Epidermal melanocyte (primary cell): ENCODE measurements at regions not wholly inside any gene's neighbourhood (a gene's known extent, or its start where the extent isn't known, plus 50 kb on each side); places are given as distances from the start of the nearest gene placed in this dataset.
"Not testable (repeated sequence)": the region's sequence is repeated elsewhere in the genome, so short reads cannot be mapped to it uniquely, and the experiment has no call there.

Experiments
- DNase-seq: peaks from one replicate; pipeline ENCODE4 v3.0.0; 2011; ENCODE audit warnings: low spot score; ENCODE audit not compliant: insufficient read length

GRCh38 chr18:21928925-21929324 is 188.3 kb downstream of the MIB1 start:
- no peak for DNase-seq

DNA sequence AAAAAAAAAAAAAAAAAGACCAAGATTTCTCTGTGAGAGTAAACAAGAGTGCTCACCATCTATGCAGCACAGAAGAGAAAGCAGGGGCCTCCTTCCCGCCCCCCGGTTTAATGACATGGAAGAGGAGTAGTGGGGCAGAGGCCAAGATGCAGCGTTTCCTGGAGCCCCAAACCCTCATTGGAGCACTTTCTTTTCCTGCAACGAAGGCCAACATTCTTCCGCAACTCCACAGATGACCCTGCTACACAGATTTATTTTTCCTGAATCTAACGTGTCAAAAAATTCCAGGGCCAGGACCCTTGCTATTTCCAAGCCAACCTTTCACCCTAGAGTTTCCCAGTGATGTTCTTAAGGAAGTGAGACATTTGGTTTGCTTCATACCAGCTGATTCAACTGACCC is 189.6 kb downstream of the MIB1 start:
- no peak for DNase-seq

DNA sequence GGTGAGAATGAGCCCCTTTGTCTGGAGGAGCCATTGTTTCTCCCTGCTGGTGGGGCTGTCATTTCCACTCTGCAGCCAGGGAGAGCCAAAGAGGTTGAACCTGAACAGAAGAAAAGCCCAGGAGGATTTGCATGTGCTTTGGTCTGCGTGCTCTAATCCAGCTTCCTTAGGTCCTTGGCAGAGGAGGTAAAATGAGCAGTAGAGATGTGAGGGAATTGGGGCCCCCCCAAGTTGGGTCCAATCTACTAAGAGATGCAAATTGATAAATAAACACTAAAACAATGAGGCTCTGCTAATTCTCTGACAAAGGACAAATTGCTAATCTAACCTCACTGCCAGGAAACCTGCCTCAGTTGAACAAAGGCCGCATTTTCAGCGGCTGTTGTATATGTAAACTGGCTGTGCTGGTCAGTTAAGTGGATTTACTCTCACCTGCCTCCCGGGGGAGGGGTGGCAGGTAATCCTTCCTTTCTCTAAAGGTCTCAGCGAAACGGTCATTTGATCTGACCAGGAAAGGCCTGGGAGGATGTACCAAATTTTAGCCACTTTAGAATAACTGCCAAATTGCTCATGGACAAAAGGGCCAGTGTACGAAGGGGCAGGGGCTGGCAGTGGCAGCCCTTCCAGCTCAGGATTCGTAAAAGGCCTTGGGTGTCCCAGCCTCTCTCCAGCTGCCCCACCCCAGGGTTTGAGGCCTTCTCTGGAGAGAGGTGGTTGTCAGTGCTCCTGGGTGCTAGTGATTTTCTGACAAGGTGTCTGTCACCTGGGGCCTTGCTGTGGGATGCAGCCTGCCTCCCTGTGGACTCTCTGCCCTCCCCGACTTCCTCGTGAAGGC is 193.6 kb downstream of the MIB1 start:
- no peak for DNase-seq

GRCh38 chr18:21934766-21935015 is 194.1 kb downstream of the MIB1 start:
- DNase-seq = no peak

DNA sequence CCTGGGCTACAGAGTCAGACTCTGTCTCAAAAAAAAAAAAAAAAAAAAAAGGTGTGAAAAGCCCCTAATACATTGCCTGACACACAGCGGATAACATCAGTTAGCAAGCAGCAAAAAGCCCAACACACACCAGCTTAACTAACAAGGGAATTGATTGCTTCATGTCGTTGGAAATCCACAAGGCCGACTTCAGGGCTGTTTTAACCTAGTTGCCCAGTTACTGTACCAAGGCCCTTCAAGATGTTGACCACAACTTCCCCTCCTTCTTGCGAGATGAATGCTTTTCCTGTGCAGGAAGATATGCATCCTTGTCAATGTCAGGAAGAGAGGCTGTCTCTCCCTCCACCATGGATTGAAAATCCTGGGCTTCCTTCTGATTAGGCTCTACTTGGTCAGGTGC is 202.9 kb downstream of the MIB1 start:
- DNase-seq = no peak

- DNase-seq = no peak
Observed at GRCh38 chr18:21949326-21950015, 208.9 kb downstream of the MIB1 start.

GRCh38 chr18:21955757-21956652 is 213.4 kb upstream of the GATA6 start:
- peak; percentile 78 for DNase-seq

GRCh38 chr18:21958263-21958662 is 211.1 kb upstream of the GATA6 start:
- no peak for DNase-seq

GRCh38 chr18:21958707-21959450 is 210.5 kb upstream of the GATA6 start:
- DNase-seq = no peak

DNA sequence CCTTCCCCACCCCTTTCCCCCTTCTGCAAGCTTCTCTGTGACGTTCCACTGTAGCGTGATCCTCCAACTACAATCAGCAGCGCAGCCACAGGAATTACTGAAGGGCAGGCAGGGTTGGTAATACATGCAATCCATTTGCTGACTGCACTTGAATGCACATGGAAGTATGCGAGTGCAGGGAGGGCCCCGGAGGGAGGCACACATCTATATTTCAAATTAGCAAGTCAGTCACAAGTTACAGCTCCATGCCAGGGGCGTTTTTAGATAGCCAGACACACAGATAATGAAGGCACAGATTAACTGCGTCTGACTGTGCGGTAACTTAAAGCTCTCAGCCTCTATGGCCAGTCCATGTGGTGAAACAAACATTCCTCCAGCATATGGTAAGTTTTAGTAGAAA is 209.2 kb upstream of the GATA6 start:
- peak; percentile 30 for DNase-seq

DNA sequence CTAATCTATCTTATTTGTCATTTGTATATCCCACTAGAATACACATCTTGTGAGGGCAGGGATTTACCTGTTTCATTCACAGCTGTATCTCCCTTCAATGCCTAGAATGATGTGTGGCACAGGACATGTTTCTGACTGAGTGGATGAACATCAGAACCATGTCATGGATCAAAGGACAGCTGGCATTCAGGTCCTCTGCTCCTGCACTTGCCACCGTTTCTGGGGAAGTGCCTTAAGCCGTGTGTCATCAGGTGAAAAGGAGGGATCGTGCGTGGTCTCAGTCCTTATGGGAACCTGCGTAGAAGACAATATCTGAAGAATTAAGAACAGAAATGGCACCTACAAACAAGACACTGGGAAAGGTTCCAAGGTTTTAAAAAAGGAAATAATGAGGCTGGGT is 206.1 kb upstream of the GATA6 start:
- no peak for DNase-seq

DNA sequence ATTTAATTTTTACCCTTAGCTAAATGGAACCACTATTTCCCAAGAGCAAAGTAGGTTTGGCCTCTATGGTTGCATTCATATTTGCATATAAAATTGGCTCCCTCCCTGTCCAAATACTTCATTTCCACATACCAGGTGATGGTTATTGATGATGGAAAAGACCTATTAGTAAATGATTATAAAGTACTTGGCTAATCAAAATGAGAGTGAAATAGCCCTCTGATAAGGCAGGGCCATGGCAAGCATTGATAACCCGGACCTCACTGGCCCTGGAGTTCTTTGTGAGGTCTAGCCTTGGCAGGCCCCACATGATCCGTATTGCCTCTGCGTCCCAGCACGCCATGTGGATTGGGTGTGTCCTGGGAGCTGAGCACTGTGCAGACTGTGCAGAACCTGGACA is 201.1 kb upstream of the GATA6 start:
- no peak for DNase-seq

DNA sequence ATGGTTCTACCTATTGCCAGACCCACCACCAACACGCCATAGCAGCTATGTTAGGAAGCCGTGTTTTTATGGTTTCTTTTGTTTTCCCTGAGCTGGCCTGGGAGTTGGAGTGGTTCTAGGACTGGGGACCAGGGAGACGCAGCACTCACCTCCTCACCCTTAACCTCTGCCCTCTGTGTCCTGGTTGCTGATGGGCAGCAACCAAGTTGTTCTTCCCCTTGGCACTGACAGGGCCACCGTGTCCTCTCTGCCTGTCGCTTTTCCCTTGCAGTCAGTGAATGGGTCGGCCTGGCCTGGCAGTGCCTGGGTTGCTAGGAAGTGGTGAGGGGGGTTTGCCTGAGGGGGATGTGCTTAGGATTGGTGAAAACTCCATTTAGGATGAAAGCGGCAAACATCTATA is 197.1 kb upstream of the GATA6 start:
- no peak for DNase-seq

GRCh38 chr18:21975954-21976353 is 193.4 kb upstream of the GATA6 start:
- not testable (repeated sequence) for DNase-seq

GRCh38 chr18:21978546-21979170 is 190.7 kb upstream of the GATA6 start:
- no peak for DNase-seq

GRCh38 chr18:21979171-21979560 is 190.2 kb upstream of the GATA6 start:
- no peak for DNase-seq

- DNase-seq = no peak
Observed at GRCh38 chr18:21979759-21980158, 189.6 kb upstream of the GATA6 start.

- DNase-seq = no peak
Observed at GRCh38 chr18:21980744-21981143, 188.6 kb upstream of the GATA6 start.

DNA sequence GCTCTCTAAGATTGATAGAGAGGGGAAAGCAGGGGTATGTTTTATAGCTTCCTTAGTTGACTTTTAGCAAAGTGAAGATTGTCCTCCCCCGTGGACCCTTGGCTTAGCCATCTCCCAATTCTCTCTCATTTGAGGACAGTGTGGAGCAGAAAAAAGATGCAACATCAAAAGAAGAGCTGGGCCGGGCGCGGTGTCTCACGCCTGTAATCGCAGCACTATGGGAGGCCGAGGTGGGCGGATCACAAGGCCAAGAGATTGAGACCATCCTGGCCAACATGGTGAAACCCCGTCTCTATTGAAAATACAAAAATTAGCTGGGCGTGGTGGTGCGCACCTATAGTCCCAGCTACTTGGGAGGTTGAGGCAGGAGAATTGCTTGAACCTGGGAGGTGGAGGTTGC is 187.9 kb upstream of the GATA6 start:
- DNase-seq = not testable (repeated sequence)

DNA sequence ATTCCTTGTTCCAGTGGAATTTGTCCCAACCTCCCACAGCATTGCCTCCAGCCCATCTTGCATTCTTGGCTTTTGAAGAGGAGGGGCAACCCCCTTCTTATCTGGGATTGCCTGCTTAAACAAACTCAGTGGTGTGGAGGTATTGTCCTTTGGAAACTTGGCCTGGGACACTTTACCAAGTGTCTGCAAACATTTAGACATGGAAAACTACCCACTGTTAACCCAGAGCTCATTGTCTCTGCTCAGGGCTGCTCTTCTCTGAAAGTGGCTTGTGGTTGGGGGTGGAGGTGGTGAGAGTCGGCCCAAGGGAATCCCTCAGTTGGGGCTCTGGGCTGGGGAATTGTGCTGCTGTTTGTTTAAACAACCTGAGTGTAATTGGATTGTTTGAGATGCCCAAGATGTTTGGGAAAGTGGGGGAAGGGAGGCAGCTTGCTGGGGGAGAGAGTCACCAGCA is 178.3 kb upstream of the GATA6 start:
- DNase-seq = no peak

DNA sequence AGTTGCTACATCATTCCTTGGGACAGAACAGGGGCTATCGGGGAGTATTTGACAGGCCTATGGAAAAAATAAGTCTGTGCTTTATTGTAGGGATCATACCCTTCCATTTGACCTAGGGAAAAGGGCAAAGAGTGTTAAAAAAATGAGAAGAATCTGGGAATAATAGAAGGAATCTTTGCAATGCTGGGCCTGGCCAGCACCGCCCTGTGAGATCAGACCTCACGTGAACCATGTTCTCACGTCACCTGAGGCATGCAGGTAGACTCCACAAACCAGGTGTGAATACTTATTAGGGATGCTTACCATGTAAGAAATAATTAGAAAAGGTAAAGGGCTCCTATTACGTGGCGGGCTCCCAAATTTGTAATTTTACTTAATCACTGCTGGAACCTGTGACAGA is 177.5 kb upstream of the GATA6 start:
- DNase-seq = no peak
